GM12864 (cell line): ENCODE measurements at regions not wholly inside any gene's neighbourhood (a gene's known extent, or its start where the extent isn't known, plus 50 kb on each side); places are given as distances from the start of the nearest gene placed in this dataset.

ENCODE experiments used
- DNase-seq: peaks from one replicate; pipeline ENCODE4 v3.0.0-alpha.2; 2011; ENCODE audit warnings: low read depth
- H3K4me3 ChIP-seq: 2 replicates; pipeline ENCODE4 v1.5.1; 2011; ENCODE audit warnings: mild to moderate bottlenecking, low read depth, low read length, control low read depth
- TF ChIP-seq, protein P1 (sequence below): IDR thresholded peaks from 2 replicates; pipeline ENCODE4 v1.5.1; 2011; ENCODE audit warnings: low read depth, mild to moderate bottlenecking, moderate library complexity, low read length, control low read depth, inconsistent platforms; ENCODE audit errors: missing control alignments

DNA sequence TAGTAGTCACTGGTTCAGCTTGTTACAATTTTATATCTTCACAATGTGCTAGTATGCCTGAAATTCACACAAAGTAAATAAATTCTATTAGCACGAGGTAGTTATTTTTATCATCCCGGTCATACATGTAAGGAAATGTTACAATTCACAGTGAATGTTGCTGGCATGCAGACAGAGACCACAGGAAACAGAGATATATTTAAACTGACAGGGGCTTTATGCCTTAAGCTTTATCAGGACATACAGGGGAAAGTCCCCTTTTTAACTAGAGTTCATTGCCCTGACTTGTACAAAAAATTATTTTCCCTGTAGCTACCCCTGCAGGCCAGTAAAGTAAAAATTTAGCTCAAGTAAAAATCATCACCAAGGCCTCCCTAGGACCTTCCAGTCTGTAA, 712.0 kb upstream of the NRSN1 start:
- DNase-seq: no peak
- TF ChIP-seq, protein P1, sequence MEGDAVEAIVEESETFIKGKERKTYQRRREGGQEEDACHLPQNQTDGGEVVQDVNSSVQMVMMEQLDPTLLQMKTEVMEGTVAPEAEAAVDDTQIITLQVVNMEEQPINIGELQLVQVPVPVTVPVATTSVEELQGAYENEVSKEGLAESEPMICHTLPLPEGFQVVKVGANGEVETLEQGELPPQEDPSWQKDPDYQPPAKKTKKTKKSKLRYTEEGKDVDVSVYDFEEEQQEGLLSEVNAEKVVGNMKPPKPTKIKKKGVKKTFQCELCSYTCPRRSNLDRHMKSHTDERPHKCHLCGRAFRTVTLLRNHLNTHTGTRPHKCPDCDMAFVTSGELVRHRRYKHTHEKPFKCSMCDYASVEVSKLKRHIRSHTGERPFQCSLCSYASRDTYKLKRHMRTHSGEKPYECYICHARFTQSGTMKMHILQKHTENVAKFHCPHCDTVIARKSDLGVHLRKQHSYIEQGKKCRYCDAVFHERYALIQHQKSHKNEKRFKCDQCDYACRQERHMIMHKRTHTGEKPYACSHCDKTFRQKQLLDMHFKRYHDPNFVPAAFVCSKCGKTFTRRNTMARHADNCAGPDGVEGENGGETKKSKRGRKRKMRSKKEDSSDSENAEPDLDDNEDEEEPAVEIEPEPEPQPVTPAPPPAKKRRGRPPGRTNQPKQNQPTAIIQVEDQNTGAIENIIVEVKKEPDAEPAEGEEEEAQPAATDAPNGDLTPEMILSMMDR: no peak
- H3K4me3 ChIP-seq: no peak overlapping the region

DNA sequence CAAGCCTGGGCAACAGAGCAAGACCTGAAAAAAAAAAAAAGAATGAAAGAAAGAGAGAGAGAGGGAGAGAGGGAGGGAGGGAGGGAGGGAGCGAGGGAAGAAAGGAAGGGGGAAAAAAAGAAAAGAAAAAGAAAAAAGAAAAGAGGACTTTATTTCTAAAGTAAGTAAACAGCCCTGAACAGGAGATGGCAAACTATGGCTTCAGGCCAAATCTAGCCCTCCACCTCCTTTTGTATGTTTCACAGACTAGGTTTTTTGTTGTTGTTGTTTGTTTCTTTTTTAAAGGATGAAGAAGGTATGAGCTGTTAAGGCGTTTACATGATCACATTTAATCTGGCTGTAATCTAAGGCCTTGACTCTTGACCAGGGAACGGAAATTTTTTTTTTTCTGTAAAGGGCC, 711.1 kb upstream of the NRSN1 start:
- TF ChIP-seq, protein P1: no peak
- DNase-seq: no peak
- no peak overlapping the region for H3K4me3 ChIP-seq

DNA sequence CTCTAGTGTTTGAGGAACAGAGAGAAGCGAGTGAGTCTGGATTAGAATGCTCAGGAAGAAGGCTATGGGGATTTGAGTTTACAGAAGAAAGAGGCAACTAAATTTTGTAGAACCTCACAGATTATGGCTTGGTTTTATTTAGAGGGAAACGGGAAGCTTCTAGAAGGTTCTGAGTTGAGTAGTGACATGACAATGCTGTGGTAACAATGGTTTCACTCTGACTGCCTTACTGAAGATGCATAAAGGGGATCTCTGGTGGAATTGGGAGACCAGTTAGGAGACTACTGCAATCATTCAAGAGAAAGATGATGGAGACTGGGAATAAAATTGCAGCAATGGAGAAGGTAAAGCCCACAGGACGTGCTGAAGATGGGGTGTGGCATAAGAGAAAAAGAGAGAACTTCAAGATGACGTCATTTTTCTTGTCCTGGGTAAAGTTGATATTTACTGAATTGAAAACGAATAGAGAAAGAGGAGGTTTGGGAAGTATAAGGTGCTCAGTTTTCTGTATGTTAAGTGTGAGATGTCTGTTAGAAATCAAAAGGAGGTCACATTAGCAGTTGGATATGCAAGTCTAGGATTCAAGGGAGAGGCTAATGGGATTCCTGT, 710.1 kb upstream of the NRSN1 start:
- TF ChIP-seq, protein P1: no peak
- DNase-seq: no peak
- H3K4me3 ChIP-seq: no peak overlapping the region

DNA sequence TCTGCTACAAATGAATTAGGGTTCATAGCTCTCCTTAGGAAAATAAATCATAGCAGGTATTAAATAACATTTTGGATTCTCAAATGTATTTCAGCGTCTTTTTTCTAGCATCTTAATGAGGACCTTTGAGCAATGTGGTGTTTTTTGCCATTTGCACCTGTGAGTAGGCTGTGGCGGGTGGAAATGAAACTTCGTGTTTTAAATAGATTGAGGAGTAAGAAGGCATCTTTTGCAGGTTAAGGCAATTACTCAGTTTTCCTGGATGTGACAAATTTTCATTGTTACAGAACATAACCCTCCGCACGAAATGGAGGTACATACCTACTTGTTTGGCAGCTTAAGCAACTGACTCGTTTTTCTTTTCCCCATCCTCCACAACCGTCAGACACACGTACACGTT, 708.9 kb upstream of the NRSN1 start:
- TF ChIP-seq, protein P1: no peak
- DNase-seq: no peak
- H3K4me3 ChIP-seq: no peak overlapping the region

DNA sequence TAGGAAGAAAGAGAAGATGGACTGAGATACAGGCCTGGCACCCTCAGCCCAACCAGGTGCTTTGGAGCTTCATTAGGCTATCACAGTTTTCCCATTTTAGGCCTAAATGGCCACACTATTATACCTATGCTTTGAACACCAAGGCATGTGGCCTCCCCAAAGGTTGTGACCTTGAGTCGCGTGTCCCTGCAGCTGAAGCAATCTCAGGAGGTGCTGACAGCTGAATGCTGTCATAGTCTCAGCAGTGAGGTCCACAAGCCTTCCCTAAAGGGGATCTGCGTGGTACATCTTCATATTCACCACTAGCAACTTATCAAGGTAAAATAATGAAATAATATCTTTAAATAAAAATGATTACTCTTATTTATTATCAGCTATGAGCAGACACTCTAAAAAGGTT, 707.9 kb upstream of the NRSN1 start:
- no peak overlapping the region for H3K4me3 ChIP-seq
- no peak for DNase-seq
- TF ChIP-seq, protein P1: no peak

DNA sequence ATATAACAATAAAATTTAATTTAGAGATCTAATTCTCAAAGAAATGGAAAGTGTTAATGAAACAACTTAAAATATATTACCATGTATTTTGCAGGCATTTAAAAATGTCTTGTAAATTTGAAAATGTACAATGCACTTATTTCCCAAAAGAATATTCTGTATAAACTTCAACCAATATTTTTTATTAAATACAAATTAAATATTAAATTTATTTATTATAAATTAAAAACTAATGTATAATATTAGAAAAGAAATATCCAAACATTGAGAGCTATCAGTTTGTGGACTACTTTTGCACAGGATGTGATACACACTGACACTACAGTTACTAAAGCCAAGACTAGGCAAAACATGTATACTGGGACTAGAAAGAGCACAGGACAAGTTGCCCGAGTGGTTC, 707.0 kb upstream of the NRSN1 start:
- no peak for DNase-seq
- TF ChIP-seq, protein P1: no peak
- H3K4me3 ChIP-seq: no peak overlapping the region

DNA sequence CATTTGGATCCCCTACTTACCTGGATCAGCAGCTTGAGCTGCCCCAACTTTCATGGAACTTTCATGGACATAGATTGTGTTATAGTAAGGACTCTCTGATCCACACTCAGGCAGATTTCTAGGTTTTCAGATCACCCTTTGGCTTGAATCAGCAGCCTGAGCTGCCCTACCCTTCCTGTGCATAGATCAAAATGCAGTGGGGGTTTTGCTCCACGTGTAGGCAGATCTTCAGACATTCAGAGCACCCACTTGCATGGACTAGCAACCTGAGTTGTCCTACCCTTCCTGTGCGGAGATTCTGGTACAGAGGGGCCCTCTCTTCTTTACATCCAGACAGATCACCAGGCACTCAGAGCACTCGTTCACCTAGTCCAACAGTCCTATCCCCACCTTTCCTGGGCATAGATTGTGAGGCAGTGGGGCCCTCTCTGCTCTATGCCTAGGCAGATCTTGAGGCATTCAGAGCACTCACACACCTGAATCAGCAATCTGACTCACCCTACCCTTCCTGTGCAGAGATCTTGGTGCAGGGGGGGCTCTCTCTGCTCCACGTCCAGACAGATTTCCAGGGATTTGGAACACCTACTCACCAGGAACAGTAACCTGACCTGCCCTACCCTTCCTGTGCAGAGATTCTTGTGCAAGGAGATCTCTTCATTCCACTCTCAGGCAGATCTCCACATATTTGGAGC, 705.2 kb upstream of the NRSN1 start:
- DNase-seq: no peak
- H3K4me3 ChIP-seq: no peak overlapping the region
- TF ChIP-seq, protein P1: no peak
